ENCODE measurements at regions not wholly inside any gene's neighbourhood (a gene's known extent, or its start where the extent isn't known, plus 50 kb on each side); places are given as distances from the start of the nearest gene placed in this dataset.

- H3K4me3 ChIP-seq (ENCODE audit: low read length): no peak overlapping the region
- no peak for TF ChIP-seq CTCF (conservative IDR thresholded peaks at IDR 0.05; ENCODE audit: low read length)
- no peak for DNase-seq (ENCODE audit: low read depth)
Measured at GRCh38 chr5:82595113-82595512, 317.0 kb upstream of the RPS23 start.

- no peak for TF ChIP-seq CTCF (conservative IDR thresholded peaks at IDR 0.05; ENCODE audit: low read length)
- DNase-seq (ENCODE audit: low read depth): no peak
- no peak overlapping the region for H3K4me3 ChIP-seq (ENCODE audit: low read length)
Measured at GRCh38 chr5:82594097-82594496, 315.9 kb upstream of the RPS23 start.

- no peak for TF ChIP-seq CTCF (conservative IDR thresholded peaks at IDR 0.05; ENCODE audit: low read length)
- peak; percentile 4 for DNase-seq (ENCODE audit: low read depth)
- H3K4me3 ChIP-seq (ENCODE audit: low read length): no peak overlapping the region
Measured at GRCh38 chr5:82593481-82593880, 315.3 kb upstream of the RPS23 start.

- H3K4me3 ChIP-seq (ENCODE audit: low read length): no peak overlapping the region
Measured at GRCh38 chr5:82591021-82591515, 312.9 kb upstream of the RPS23 start.

GRCh38 chr5:82590112-82590511 lies 312.0 kb upstream of the RPS23 start:
- no peak for DNase-seq (ENCODE audit: low read depth)
- TF ChIP-seq CTCF (conservative IDR thresholded peaks at IDR 0.05; ENCODE audit: low read length): no peak

More at GRCh38 chr5:82591021-82591515, 312.9 kb upstream of the RPS23 start:
- no peak for TF ChIP-seq CTCF (conservative IDR thresholded peaks at IDR 0.05; ENCODE audit: low read length)
- no peak for DNase-seq (ENCODE audit: low read depth)

GRCh38 chr5:82586661-82587310 lies 308.6 kb upstream of the RPS23 start:
- TF ChIP-seq CTCF (conservative IDR thresholded peaks at IDR 0.05; ENCODE audit: low read length): no peak
- no peak for DNase-seq (ENCODE audit: low read depth)

More at GRCh38 chr5:82590112-82590511, 312.0 kb upstream of the RPS23 start:
- no peak overlapping the region for H3K4me3 ChIP-seq (ENCODE audit: low read length)

GRCh38 chr5:82586181-82586580 lies 308.0 kb upstream of the RPS23 start:
- DNase-seq (ENCODE audit: low read depth): no peak
- no peak for TF ChIP-seq CTCF (conservative IDR thresholded peaks at IDR 0.05; ENCODE audit: low read length)

More at GRCh38 chr5:82586661-82587310, 308.6 kb upstream of the RPS23 start:
- H3K4me3 ChIP-seq (ENCODE audit: low read length): no peak overlapping the region

More at GRCh38 chr5:82586181-82586580, 308.0 kb upstream of the RPS23 start:
- H3K4me3 ChIP-seq (ENCODE audit: low read length): no peak overlapping the region

All from AG10803 (cell line).